Smooth muscle cell (in vitro differentiated cells): ENCODE measurements at regions not wholly inside any gene's neighbourhood (a gene's known extent, or its start where the extent isn't known, plus 50 kb on each side); places are given as distances from the start of the nearest gene placed in this dataset.
A peak's percentile ranks its signal among the peaks of the same experiment; 100 is the strongest.

ENCODE experiments used
- DNase-seq: peaks from one replicate; lab custom pipeline; 2025; ENCODE audit not compliant: unreplicated experiment; lab: John Stamatoyannopoulos, UW
- H2AFZ ChIP-seq: fragments of 200-600 bp; sonication (generic); 2 replicates; pipeline ENCODE4 v1.6.0; 2016; ENCODE audit warnings: antibody characterized with exemption, low read depth, mild to moderate bottlenecking
- H3F3A ChIP-seq: fragments of 200-600 bp; sonication (generic); 2 replicates; pipeline ENCODE4 v1.6.0; 2017; ENCODE audit warnings: antibody characterized with exemption, low read depth
- H3K27ac ChIP-seq: fragments of 200-600 bp; sonication (generic); 2 replicates; pipeline ENCODE4 v1.5.1; 2016; ENCODE audit warnings: low read depth, mild to moderate bottlenecking
- H3K27me3 ChIP-seq: fragments of 200-600 bp; sonication (generic); 2 replicates; pipeline ENCODE4 v1.6.1; 2016; ENCODE audit warnings: low read depth, mild to moderate bottlenecking
- H3K36me3 ChIP-seq: fragments of 200-600 bp; sonication (generic); 2 replicates; pipeline ENCODE4 v1.5.1; 2016; ENCODE audit warnings: low read depth
- H3K4me1 ChIP-seq: fragments of 200-600 bp; sonication (generic); 2 replicates; pipeline ENCODE4 v1.5.1; 2016; ENCODE audit warnings: low read depth
- H3K4me2 ChIP-seq: fragments of 200-600 bp; sonication (generic); 2 replicates; pipeline ENCODE4 v1.6.0; 2016; ENCODE audit warnings: mild to moderate bottlenecking
- H3K4me3 ChIP-seq: fragments of 200-600 bp; sonication (generic); 2 replicates; pipeline ENCODE4 v1.5.1; 2016; ENCODE audit warnings: mild to moderate bottlenecking
- H3K79me2 ChIP-seq: fragments of 200-600 bp; sonication (generic); 2 replicates; pipeline ENCODE4 v1.6.0; 2016; ENCODE audit warnings: low read depth, mild to moderate bottlenecking
- H3K9ac ChIP-seq: fragments of 200-600 bp; sonication (generic); 2 replicates; pipeline ENCODE4 v1.6.0; 2016; ENCODE audit warnings: low read depth
- H3K9me3 ChIP-seq: fragments of 200-600 bp; sonication (generic); replicated peaks from 2 replicates; pipeline ENCODE4 v1.5.1; 2016; ENCODE audit warnings: low read depth
- H4K20me1 ChIP-seq: fragments of 200-600 bp; sonication (generic); 2 replicates; pipeline ENCODE4 v1.6.0; 2016; ENCODE audit warnings: low read depth
- CTCF ChIP-seq: fragments of 200-600 bp; sonication (generic); IDR thresholded peaks from 2 replicates; pipeline ENCODE4 v1.5.1; 2017; ENCODE audit warnings: borderline replicate concordance, mild to moderate bottlenecking, antibody characterized with exemption; ENCODE audit not compliant: insufficient read depth, poor library complexity, severe bottlenecking
- WGBS: methylation state at CpG from one replicate; pipeline ENCODE4 v1.1.7; 2016; ENCODE audit warnings: low lambda C conversion rate; 5-methylcytosine and 5-hydroxymethylcytosine counted together

DNA sequence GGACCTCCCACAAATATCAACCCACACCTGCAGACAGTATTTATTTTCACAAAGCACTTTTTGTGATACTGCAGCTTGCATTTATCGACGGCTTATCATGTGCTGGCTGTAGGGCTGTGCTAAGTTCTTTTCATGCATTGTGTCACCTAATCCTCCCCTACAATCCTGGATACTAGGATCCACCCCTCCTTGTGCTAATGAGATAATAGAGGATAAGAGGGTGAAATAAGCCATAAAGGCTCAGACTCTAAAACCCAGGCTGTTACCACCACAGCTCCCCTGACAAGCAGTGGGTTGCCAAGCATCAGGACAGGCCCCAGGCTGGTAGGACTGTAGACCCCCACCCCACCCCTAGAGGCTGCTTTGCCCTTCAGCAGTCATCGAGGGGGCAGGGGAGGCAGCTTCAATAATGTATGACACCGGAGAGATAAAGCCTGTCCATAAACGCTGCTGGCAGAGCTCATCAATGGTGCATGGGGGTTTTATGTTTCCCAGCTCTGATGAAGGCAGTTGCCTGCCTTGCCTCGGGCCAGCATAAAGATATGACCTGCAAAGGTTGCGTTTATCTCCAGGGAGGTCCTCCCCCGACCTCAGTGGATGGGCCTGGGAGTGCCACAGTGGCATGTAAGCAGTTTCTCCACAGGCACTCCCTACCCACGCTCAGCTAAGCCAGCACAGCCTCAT, 73.9 kb upstream of the C16orf82 start:
- 58% methylated on average over 9 of the region's 9 CpGs for WGBS
- peaks cover 14% of the 10 kb centered on the region for H3K4me1 ChIP-seq

DNA sequence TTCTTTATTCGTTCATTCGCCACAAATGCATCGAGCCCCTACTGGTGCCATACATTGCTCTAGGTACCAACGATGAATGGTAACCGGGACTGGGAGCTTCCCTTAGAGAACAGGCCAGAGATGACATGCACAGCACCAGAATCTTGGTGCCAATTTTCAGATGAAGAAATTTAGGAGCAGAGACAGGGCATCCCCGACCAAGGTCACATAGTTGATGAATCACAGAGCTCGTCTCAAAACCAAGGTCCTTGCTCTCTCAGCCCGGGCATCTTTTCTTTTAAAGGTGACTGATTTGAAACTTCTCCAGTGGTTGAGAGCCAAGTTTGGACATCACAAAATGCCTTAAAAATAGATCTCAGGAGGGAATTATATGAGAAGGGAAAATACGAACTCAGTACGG, 73.2 kb upstream of the C16orf82 start:
- no peaks in the 10 kb centered on the region for H3K27me3 ChIP-seq
- H3K36me3 ChIP-seq = no peaks in the 10 kb centered on the region
- no peaks in the 10 kb centered on the region for H3K79me2 ChIP-seq
- WGBS = 76% methylated on average over 10 of the region's 10 CpGs
- DNase-seq = no peak
- H3K4me2 ChIP-seq = peak overlapping the region; percentile 35
- TF ChIP-seq CTCF = no peak
- H3K4me1 ChIP-seq = peaks cover 14% of the 10 kb centered on the region
- no peak overlapping the region for H3K9ac ChIP-seq
- H4K20me1 ChIP-seq = no peaks in the 10 kb centered on the region
- H2AFZ ChIP-seq = no peak overlapping the region
- H3K27ac ChIP-seq = no peak overlapping the region
- H3K4me3 ChIP-seq = no peak overlapping the region
- H3F3A ChIP-seq = no peaks in the 10 kb centered on the region
- H3K9me3 ChIP-seq = no peaks in the 10 kb centered on the region

More for the DNA sequence above, 73.9 kb upstream of the C16orf82 start:
- no peak overlapping the region for H3K4me3 ChIP-seq
- no peaks in the 10 kb centered on the region for H3K79me2 ChIP-seq
- no peak for DNase-seq
- no peak overlapping the region for H3K4me2 ChIP-seq
- H3F3A ChIP-seq = no peaks in the 10 kb centered on the region
- H4K20me1 ChIP-seq = no peaks in the 10 kb centered on the region
- no peaks in the 10 kb centered on the region for H3K9me3 ChIP-seq
- H3K27me3 ChIP-seq = no peaks in the 10 kb centered on the region
- TF ChIP-seq CTCF = no peak
- no peaks in the 10 kb centered on the region for H3K36me3 ChIP-seq
- no peak overlapping the region for H3K9ac ChIP-seq
- H2AFZ ChIP-seq = no peak overlapping the region
- no peak overlapping the region for H3K27ac ChIP-seq

DNA sequence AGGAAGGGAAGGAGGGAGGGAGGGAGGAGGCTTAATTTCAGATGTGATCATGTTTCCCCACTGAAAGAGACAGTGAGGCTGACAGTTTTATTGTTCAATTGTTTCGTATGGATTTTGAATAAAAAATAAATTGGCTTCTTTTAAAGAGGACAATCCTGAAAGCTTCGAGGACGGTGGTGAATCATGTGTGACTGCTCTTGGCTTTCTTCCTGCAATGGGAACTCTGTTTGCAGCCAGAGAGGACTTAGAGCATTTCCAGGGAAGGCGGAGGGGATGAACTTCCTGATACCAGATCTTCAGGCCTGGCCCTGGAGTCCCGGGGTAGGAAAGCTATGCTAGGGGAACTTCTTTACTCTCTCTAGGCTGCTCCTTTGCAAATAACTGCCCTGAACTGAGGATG, 72.8 kb upstream of the C16orf82 start:
- H3K9me3 ChIP-seq = no peaks in the 10 kb centered on the region
- H3K9ac ChIP-seq = no peak overlapping the region
- no peak for TF ChIP-seq CTCF
- H3K27me3 ChIP-seq = no peaks in the 10 kb centered on the region
- H3F3A ChIP-seq = no peaks in the 10 kb centered on the region
- WGBS = 43% methylated on average over 5 of the region's 5 CpGs
- DNase-seq = no peak
- H2AFZ ChIP-seq = no peak overlapping the region
- peaks cover 14% of the 10 kb centered on the region for H3K4me1 ChIP-seq
- peak overlapping the region; percentile 35 for H3K4me2 ChIP-seq
- no peaks in the 10 kb centered on the region for H4K20me1 ChIP-seq
- H3K4me3 ChIP-seq = no peak overlapping the region
- H3K36me3 ChIP-seq = no peaks in the 10 kb centered on the region
- no peaks in the 10 kb centered on the region for H3K79me2 ChIP-seq
- no peak overlapping the region for H3K27ac ChIP-seq

DNA sequence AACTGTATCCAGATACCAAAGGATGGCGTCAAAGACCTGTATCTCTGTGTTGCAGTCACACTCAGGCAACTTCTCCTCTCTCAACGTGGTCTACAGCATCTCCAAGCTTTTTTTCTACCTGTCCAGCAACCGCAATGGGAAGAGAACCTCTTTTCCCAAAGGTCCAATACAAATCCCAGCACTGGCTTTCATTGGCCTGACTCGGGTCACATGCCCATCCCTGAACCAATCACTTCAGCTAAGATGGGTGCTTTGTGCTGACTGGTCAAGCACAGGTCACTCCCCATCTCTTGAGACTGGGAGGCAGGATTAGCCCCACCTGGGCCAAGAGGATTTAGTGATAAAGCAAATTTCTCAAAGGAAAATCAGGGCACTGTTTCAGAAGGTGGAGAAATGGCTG, 71.2 kb upstream of the C16orf82 start:
- Histone ChIP-seq H3K27me3 (no peaks in the 10 kb centered on the region), H3K9me3 (no peaks in the 10 kb centered on the region), H3K79me2 (no peaks in the 10 kb centered on the region), H2AFZ (no peak overlapping the region), H3K4me1 (peaks cover 14% of the 10 kb centered on the region), H4K20me1 (no peaks in the 10 kb centered on the region), H3K36me3 (no peaks in the 10 kb centered on the region), H3K9ac (no peak overlapping the region), H3F3A (no peaks in the 10 kb centered on the region), H3K27ac (no peak overlapping the region), H3K4me3 (no peak overlapping the region), H3K4me2 (no peak overlapping the region)
- TF ChIP-seq CTCF = no peak
- 89% methylated on average over 4 of the region's 4 CpGs for WGBS
- DNase-seq = no peak
